Middle frontal gyrus (tissue), 1 donor: ENCODE measurements at regions not wholly inside any gene's neighbourhood (a gene's known extent, or its start where the extent isn't known, plus 50 kb on each side); places are given as distances from the start of the nearest gene placed in this dataset.

ENCODE experiments used
- DNase-seq: peaks from one replicate; pipeline ENCODE4 v3.0.0-alpha.2; 2015; ENCODE audit warnings: low spot score; ENCODE audit errors: extremely low spot score

DNA sequence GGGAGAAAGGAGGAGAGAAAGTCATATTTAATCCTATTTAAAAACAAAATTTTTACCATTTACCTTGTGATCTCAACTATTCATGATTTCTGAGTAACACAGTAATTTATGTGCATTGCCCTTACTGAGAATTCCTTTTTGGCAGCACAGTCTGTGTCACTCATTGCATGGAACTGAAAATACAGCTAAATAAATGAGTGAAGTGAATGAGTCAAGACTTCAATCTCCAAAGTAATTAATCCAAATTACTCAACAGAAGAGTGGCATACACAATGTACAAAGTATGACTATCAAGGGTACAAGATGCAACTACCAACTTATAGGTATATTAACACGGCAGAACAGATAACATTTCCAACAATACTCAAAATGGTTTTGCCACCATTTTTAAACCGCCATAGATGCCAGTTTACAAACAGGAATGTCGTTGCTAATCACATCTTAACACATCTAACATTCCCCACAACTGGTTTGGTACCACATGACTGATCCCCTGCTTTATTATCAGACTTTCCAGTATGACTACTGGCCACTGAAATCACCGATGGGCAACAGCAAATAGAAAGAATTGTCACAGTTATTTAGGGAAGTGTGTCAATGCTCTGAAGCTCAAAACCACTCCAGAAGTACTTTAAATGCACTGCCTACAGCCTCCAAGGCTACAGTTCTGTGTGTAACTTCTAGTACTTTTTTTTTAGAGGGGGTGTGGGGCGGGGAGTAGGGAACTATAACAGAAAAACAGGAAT is 410.4 kb downstream of the SHQ1 start:
- DNase-seq = no peak

DNA sequence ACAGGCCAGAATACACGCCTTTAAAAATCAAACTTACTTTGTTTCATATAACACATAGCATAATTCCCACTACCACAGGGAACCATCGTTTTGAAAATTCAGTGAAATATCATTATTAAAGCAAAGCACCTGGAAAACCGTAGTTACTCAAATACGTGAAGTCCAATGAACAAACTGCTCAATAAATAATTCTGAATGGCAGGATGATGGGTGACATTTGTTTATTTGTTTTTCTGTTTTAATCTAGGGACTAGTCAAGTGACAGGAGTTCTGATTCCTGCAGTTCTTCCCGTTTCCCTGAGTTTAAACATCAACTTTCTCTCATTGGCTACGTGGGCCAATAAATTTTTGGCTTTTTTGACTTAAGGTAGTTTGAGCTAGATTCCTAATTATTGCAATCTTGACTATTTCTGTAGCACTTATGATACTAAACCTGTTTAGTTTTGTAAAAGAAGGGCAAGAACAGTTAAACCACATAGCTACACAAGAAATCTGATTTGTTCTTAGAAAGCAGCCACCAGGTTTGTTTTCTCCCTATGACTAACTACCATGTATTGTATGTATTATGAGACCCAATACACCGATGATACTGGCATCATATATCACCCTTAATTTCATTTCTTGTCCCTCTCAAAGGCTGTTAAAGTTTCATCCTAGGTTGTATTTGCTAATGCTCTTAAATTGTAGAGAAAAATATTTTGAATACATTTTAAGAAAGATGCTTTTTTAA is 411.2 kb downstream of the SHQ1 start:
- no peak for DNase-seq

DNA sequence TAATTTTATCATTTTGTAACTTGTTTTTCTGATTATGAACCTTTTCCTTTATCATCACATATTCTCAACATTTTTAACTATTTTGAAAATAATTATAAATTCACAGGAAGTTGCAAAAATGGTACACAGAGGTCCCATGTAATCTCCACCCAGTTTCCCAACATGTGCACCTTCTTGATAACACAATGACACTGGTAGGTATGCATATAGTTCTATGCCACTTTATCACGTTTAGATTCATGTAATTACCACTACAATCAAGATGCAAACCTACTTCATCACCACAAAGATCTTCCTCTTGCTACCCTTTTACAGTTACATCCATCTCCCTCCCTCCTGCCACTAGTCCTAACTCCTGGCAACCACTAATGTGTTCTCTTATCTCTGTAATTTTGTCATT is 413.9 kb downstream of the SHQ1 start:
- DNase-seq = no peak

DNA sequence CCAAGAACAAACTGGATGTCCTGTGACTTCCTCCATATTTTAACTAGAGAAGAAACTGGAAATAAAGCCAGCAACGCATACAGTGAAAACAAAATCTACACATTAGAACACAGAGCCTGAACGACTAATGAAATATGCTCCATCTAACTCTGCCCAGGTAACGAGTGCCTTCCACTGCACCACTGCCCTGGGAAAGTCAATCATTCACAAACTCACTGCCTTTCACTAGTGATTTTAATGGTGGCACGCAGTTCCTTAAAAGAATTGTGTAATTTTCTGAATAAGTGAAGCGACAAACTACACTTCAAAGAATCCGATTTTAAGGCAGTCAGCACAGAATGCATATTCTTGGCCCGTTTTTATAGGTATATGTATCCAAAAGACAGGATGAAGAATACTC is 416.0 kb downstream of the SHQ1 start:
- no peak for DNase-seq

DNA sequence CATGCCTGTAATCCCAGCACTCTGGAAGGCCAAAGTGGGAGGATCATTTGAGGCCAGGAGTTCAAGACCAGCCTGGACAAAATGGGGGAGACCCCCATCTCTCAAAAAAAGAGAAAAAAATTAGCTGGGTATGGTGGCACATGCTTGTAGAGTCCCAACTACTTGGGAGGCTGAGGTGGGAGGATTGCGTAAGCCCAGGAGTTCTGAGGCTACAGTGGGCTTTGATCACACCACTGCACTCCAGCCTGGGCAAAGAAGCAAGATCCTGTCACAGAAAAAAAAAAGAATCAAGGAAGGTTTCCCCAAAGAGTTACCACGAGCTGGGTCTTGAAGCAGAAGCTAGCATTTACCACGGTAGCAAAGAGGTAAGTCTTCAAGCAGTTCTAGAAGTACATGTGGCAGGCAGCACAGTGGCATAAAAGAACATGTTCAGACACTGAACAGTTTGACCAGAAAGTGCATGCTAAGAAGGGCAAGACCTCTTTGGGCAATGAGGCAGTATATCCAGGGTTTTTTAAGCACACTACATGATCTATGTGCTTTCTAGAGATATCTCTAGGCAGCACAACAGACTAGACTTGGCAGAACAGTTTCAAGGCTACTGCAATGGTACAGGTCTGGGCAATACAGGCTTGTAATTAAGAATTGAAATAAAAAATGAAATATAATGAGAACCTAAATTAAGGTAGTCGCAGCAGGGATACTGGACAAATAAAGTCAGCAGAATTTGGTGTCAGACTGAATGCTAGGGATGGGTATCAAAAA is 418.5 kb downstream of the SHQ1 start:
- DNase-seq = no peak

DNA sequence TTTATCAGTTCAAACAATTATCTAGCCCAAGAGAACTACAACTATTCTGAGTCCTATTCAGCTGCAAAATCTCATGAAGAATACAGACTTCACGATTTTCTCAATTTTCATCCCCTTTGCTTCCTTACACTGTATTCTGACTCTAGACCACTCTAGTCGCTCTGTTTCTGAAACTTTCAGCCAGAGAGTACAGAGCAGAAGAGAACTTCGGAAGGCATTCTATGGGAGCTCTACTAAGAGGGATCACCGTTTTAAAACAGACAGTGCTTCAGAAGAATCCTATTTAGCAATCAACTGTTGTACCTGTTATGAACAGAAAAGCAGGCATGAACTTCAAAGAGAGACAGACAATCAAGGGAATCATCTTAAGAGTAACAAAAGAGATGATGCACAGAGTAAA is 419.4 kb downstream of the SHQ1 start:
- no peak for DNase-seq

DNA sequence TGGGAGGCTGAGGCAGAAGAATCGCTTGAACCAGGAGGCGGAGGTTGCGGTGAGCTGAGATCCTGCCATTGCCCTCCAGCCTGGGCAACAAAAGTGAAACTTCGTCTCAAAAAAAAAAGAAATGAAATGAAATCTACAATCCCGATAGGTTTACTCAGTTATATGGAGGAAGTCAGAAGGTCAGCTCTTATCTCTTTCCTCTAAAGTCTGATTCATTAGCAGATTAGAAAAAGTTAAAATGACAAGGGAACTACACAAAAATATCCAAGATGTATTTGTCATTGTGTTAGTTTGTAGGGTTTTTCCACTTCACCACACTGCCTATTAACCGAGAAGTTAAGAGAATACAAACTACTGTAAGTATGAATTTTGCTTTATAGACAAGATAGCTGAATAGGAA is 420.6 kb downstream of the SHQ1 start:
- no peak for DNase-seq

DNA sequence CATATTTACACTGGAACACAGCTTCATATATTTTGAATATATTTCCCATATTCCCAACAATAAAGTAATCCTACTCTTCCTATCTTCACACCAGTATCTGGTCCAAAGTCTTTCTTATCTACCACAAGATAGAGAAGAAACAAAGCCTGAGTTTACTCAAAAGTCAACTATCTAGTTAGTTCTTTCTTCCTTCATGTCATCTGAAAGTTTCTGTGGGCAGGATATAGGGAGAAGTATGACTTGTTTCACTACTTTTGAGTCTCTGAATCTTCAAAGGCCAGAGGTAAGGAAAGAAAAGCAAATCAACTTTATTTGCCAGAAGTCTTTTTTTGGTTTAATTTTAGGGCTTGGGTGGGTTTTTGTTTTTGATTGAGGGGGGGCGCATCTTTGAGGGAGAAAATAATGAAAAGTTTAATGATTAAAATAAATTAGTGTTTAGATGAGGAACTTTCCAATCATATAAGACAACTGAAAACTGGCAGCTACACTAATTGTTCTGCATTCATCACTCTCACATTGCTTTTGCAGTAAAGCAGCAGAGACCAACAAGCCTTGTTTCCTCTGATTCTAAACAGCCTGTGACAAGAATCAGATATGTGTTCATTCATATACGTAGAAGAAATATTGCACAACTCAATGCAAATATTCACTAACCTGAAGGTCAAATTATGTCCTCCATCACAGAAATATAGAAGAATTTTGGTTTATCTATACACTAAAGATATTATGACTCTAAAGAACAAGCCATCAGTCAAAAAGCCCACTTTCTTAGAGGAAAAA is 421.4 kb downstream of the SHQ1 start:
- no peak for DNase-seq

DNA sequence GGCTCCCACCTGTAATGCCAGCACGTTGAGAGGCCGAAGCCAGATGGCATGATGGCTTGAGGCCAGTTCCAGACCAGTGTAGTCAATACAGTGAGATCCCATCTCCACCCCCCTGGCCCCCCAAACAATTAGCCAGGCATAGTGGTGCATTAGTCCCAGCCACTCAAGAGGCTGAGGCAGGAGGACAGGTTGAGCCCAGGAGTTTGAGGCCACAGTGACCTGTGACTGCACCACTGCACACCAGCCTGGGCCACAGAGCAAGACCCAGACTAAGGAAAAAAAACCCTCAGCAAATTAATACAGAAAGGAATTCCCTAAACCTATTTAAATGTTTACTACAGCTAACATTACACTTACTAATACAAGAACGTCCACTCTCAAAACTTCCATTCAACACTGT is 424.6 kb downstream of the SHQ1 start:
- DNase-seq = no peak

DNA sequence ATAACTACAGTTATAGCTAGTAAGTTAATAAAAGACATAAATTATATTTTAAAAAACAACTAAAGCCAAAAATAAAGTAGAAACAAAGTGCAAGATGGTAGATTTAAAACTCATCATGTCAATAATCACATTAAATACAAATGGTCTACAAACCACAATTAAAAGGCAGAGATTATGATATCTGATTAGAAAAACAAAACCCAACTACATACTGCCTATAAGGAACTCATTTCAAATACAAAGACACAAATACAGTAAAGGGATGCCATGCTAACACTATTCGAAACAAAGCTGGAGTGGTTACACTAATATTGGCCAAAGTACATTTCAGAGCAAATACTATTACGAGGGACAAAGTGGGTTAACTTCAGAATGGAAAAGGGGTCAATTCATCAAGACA is 426.5 kb downstream of the SHQ1 start:
- DNase-seq = no peak

DNA sequence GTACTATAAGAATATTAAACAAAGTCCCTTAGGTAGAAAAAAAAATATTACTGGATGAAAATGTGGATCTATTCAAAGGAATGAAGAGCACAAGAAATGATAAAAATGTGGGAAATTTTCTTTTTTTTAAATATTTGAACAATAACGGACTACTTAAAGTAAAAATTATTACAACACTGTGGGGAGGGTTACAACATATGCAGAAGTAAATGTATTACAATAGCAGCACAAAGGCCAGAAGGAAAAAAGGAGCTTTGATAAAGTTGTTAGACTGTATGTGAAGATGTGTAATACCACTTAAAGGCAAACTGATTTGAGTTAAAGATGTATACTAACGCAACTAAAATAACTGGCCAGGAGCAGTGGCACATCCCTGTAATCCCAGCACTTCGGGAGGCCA is 427.1 kb downstream of the SHQ1 start:
- DNase-seq = no peak

DNA sequence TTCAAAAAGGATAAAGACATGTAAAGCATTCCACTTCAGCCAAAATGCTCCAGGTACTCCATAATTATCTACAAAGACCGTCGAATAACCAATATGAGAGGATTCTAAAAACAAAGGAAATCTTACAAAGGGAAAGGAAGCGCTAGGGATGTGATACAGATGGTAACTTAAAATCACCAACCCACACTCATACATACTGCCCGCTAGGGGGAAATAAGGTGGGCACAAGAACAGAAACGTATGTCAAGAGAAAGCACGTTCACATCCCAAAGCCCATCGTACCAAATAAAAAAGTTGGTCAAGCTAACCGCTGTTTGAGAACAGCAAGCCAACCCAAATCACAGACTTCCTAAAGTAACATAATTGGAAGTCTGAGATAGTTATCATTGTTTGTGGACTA is 429.4 kb downstream of the SHQ1 start:
- DNase-seq = no peak

DNA sequence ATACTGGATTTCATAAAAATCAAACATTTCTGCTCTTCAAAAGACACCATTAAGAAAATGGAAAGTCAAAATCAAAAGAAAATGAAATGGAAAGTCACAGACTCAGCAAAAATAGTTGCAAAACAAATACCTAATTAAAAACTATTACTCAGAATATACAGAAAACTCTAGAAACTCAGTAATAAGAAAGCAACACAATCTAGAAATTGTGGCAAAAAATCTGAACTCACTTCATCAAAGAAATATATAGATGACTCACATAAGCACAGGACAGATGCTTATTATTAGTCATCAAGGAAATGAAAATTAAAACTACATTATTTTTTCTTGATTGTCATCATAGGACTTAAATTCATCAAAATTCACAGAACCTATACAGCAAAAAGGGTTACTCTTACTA is 430.0 kb downstream of the SHQ1 start:
- DNase-seq = no peak

DNA sequence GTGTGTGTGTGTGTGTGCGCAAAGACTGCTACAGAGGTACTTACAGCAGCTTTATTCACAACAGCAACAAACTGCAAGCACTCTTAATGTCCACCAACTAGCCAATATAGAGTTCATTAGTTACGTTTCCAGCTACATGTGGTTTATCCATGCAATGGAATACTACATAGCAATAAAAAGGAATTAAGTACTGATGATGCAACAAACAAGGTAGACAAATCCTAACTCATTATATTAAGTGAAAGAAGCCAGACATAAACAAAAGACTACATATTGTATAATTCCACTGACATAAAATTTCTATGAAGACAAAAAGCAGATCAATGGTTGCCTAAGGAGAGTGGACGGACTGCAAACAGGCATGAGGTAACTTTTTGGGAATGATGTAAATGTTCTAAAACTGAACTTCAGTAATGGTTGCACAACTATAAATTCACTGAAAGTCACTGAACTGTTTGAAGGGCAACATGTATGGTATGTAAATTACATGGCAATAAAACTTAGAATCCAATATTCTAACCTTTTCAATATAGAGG is 433.7 kb downstream of the SHQ1 start:
- no peak for DNase-seq

DNA sequence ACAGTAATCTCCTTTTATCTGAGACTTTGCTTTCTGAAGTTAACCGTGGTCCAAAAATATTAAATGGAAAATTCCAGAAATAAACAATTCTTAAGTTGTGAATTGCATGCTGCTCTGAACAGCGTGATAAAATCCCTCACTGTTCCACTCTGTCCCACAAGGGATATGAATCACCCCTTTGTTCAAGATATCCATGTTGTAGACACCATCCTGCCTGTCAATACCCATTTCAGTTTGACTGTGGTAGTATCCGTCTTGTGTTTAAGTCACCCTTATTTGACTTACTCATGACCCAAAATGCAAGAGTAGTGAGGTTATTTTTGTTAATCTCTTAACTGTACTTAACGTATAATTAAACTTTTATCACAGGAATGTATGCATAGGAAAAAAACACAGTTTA is 435.0 kb downstream of the SHQ1 start:
- no peak for DNase-seq

DNA sequence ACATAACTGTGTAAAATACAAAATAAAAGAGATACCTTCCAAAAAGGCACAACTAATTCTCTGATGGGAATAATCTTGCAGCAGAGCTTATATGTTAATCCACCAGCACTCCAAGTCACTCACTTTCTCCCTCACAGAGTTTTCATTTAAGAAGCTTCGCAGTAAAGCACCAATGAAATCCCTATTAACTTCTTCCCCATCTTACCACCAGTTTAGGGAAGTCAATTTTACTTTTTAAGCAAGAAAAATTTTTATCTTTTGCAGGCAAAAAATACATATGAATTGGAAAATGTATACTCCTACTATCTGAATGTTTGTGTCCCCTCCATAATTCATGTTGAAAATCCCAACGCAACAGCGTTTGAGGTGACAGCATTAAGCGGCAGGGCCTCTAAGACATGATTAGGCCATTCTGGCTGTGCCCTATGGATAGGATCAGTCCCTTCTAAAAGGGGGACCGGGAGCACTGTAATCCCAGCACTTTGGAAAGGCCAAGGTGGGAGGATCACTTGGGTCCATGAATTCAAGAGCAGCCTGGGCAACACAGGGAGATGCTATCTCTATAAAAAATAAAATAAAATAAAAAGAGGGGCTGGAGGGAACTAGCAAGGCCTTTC is 435.8 kb downstream of the SHQ1 start:
- DNase-seq = no peak

DNA sequence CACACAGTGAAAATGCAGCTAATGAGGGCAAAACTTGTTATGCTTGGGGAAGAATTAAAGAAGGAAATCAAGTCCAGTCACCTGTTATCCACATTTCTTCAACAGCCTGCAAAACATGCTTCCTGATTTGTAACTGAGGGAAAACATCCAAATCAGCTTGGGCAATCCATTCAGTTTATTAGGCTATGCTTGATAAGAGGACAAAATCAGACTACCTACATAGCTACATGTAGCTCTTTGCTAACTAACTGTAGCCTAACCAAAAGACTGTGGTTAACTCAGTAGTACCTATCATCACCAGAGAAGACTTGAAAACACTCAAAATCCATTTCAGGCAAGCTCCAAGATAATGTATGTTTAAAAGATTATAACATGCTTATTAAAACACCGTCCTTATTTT is 436.4 kb downstream of the SHQ1 start:
- no peak for DNase-seq

DNA sequence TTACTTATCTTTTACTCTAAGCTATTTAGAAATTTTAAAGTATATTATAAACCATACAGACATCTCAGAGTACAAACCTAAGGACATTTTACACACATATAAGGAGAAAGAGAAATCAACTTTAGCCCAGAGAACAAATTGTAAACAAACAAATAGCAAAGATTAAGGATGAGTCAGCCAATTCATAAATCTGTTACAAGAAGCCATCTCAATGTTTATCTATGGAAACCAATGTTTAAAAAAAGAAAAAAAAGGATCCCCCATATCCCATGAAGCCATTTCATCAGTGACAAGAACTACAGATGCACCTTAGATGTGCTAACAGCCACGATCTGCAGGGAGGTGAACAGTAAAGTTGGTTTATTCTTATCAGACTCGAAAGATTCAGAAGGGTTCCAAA is 437.1 kb downstream of the SHQ1 start:
- DNase-seq = no peak

DNA sequence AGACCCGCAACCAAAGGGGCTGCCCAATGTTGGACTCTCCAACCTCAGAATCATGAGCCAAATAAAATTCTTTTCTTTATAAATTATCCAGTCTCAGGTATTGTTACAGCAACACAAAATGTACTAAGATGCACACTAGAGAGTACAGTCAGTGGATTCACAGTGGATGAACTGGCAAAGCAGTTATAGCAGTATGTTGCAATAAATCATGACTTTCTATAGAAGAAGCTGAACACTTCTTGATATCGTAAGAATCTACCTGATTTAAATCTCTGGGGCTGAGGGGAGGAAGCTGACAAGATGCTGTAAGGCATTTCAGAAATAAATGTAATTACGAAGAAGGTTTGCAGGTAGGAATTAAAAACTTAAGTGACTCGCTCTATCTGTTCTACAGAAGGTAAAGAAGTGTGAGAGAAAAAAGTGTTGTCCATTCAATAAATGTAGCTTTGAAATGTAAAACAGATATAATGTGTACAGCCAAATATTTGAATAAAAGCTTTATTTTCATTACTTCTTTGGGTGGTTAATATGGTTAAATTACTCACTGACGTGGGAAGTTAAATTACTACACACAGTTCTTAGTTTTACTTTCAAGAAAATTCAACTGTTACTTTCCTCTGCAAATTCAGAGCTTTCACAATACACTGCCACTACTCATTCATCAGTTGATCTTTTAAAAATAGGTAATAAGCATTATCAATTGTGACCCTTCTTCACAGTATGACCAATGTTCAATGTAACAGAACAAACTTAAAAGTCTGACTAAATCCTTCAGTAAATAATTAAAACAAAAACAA is 439.1 kb downstream of the SHQ1 start:
- no peak for DNase-seq

DNA sequence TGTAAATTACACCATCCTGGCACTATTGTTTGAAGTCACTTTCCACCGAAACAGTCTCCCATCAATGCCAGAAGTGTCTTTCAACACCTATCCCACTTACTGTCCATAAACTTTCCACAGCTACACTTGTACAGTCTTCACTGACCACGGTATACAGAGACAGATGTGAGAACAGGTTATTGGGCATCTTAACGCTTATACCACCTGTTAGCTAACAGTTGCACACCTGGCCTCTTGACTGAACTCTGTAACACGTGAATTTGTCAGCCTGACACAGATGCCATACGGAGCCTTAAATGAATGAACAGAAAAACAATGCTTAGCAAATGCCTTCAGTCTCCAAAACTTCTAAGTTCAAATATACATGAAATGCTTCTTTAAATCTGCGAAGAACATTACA is 440.5 kb downstream of the SHQ1 start:
- no peak for DNase-seq
